GM12878 (cell line): ENCODE measurements at regions not wholly inside any gene's neighbourhood (a gene's known extent, or its start where the extent isn't known, plus 50 kb on each side); places are given as distances from the start of the nearest gene placed in this dataset.

ENCODE experiments used
- E2F4 ChIP-seq: IDR thresholded peaks from 2 replicates; pipeline ENCODE4 v1.6.1; 2012; ENCODE audit warnings: low read depth, low read length, improper control_type of control experiment
- EZH2 ChIP-seq: IDR thresholded peaks from 2 replicates; pipeline ENCODE4 v1.6.1; 2012; ENCODE audit warnings: low read depth, mild to moderate bottlenecking, control low read depth, inconsistent platforms, low read length, borderline replicate concordance; ENCODE audit not compliant: control insufficient read depth
- HDAC6 ChIP-seq: fragments of 200-600 bp; sonication (generic); IDR thresholded peaks from one replicate; pipeline ENCODE4 v1.8.0; 2017; ENCODE audit warnings: antibody characterized with exemption; ENCODE audit not compliant: unreplicated experiment
- PBX3 ChIP-seq: IDR thresholded peaks from 2 replicates; pipeline ENCODE4 v1.6.1; 2011; ENCODE audit warnings: mild to moderate bottlenecking, low read depth, low read length, moderate library complexity; ENCODE audit not compliant: insufficient replicate concordance
- POLR2AphosphoS5 ChIP-seq: IDR thresholded peaks from 2 replicates; pipeline ENCODE4 v1.6.1; 2011; ENCODE audit warnings: mild to moderate bottlenecking, low read length, inconsistent platforms
- SREBF2 ChIP-seq: IDR thresholded peaks from 2 replicates; pipeline ENCODE4 v1.6.1; 2012; ENCODE audit warnings: mild to moderate bottlenecking, low read length
- TARDBP ChIP-seq: IDR thresholded peaks from 2 replicates; pipeline ENCODE4 v1.6.1; 2016; ENCODE audit warnings: borderline replicate concordance
- USF1 ChIP-seq: IDR thresholded peaks from 2 replicates; pipeline ENCODE4 v1.6.1; 2011; ENCODE audit warnings: borderline replicate concordance, low read depth, mild to moderate bottlenecking, moderate library complexity, mixed read lengths, low read length; ENCODE audit not compliant: insufficient read depth; ENCODE audit errors: extremely low read length
- YBX1 ChIP-seq: fragments of 450-650 bp; IDR thresholded peaks from 2 replicates; pipeline ENCODE4 v1.6.1; 2016; ENCODE audit warnings: antibody characterized with exemption
- ZNF274 ChIP-seq: IDR thresholded peaks from one replicate; pipeline ENCODE4 v1.8.0; 2011; ENCODE audit not compliant: insufficient read length, insufficient read depth
- ZZZ3 ChIP-seq: IDR thresholded peaks from 2 replicates; pipeline ENCODE4 v1.6.1; 2011; ENCODE audit warnings: low read depth; ENCODE audit not compliant: control insufficient read depth, insufficient read length
- TF ChIP-seq, protein P1 (sequence below), 3 experiments: IDR thresholded peaks in 2 of 3; conservative IDR thresholded peaks in 1 of 3; 2 replicates each; pipeline ENCODE4 v1.5.1; 2011; ENCODE audit warnings: low read depth in 3 of 3, low read length in 3 of 3, mild to moderate bottlenecking in 3 of 3, control low read depth in 2 of 3, moderate library complexity in 2 of 3, inconsistent platforms in 1 of 3, mixed read lengths in 1 of 3; ENCODE audit not compliant: control insufficient read depth in 2 of 3, insufficient read depth in 1 of 3; ENCODE audit errors: extremely low read depth in 1 of 3

DNA sequence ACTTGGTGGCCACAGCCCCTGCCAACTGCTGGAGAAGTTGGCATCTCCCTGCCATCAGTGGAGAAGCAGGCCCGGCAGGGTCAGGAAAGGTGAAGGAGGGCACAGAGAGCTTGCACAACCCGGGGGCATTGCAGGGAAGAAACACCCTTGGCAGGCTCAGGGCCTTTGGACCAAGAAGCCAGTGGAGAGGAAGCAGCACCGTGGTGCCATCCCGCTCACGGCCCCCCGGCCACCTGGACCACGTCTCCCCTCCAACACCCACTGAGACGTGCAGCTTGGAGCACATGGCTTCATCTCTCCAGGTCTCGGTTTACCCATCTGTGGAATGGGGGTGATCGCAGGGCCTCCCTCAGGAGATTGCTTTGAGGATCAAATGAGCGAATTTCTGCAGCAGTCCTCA, 158.1 kb downstream of the RBFOX3 start:
- TF ChIP-seq POLR2AphosphoS5 (no peak), HDAC6 (no peak), PBX3 (no peak), SREBF2 (no peak), ZNF274 (no peak), E2F4 (no peak), USF1 (no peak), EZH2 (no peak), ZZZ3 (no peak), TARDBP (no peak), YBX1 (no peak)
- TF ChIP-seq, protein P1, sequence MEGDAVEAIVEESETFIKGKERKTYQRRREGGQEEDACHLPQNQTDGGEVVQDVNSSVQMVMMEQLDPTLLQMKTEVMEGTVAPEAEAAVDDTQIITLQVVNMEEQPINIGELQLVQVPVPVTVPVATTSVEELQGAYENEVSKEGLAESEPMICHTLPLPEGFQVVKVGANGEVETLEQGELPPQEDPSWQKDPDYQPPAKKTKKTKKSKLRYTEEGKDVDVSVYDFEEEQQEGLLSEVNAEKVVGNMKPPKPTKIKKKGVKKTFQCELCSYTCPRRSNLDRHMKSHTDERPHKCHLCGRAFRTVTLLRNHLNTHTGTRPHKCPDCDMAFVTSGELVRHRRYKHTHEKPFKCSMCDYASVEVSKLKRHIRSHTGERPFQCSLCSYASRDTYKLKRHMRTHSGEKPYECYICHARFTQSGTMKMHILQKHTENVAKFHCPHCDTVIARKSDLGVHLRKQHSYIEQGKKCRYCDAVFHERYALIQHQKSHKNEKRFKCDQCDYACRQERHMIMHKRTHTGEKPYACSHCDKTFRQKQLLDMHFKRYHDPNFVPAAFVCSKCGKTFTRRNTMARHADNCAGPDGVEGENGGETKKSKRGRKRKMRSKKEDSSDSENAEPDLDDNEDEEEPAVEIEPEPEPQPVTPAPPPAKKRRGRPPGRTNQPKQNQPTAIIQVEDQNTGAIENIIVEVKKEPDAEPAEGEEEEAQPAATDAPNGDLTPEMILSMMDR (IDR thresholded peaks at IDR 0.05 in 2 of 3, conservative IDR thresholded peaks at IDR 0.05 in 1 of 3; ENCODE audit: control insufficient read depth in 2 of 3, extremely low read depth in 1 of 3, insufficient read depth in 1 of 3, low read depth in 3 of 3, low read length in 3 of 3), result no peak
